HG02943 (cell line): ENCODE measurements at regions not wholly inside any gene's neighbourhood (a gene's known extent, or its start where the extent isn't known, plus 50 kb on each side); places are given as distances from the start of the nearest gene placed in this dataset.

ENCODE experiments used
- ATAC-seq: cut with Tn5 transposase; IDR thresholded peaks from one replicate; pipeline ENCODE4 v1.9.1; 2021; ENCODE audit warnings: mild to moderate bottlenecking, low read depth, moderate library complexity; ENCODE audit not compliant: unreplicated experiment

DNA sequence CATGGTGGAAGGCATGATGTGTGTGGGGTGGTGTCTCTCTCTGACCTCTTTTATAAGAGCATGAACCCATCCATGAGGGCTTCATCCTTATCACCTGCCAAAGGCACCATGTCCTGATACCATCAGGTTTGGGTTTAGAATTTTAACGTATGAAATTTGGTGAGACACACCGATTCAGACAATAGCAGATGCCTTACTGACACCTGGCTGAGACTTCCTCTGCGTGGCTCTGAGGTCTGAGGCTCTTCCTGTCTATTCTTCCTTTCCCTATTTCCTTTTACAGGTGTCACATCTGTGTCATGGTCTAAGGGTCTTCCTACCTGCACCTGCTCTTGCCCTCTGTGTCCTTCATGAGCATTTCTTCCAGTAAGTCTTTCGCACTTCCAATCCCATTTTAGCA is 320.7 kb upstream of the CLNK start:
- no peak for ATAC-seq

DNA sequence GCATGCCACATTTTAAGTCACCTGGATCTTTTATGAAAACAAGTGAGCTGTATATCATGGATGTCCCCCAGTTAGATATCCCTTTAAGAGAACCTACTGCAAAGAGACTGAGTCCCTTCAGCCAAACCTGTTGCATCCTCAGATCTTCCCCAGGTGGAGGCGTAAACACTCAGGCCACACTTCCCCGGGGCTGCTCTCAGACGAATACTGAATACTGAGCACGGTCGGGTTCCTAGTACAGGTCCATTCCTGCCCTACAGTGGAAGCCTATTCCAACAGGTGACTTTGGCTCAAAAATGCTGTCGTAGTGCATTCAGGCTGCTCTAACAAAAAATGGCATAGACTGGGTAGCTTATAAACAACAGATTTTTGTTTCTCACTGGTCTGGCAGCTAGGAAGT is 320.2 kb upstream of the CLNK start:
- ATAC-seq: no peak

DNA sequence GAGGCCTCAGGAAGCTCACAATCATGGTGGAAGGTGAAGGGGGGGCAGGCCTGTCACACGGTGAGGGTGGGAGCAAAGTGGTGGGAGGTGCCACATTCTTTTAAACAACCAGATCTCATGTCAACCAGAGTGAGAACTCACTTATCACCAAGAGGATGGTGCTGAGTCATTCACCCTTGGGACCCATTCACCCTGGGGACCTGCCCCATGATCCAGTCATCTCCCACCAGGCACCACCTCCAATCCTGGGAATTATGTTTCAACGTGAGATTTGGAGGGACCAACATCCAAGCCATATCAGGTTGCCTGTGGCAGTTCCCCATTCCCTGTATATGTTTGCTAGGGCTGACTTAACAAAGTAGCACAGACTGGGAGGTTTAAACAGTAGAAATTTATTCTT is 318.4 kb upstream of the CLNK start:
- no peak for ATAC-seq

DNA sequence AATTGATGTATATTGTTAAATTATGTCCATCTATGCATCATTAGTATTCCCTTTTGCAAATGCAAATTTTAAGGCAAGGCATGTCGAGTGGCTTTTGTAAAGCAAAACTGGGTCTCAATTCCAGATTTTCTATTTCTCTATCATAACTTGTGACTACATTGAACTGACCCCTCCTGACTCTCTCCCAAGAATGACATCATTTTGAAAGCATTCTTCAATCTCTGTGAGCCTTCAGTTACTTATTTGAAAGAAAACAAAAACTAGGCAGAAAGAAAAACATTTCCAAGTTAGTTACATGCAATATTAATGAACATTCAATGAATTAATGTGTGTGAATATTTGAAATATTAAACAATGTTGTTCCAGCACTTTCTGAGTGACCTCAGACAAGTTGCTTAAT is 314.3 kb upstream of the CLNK start:
- no peak for ATAC-seq

GRCh38 chr4:10984815-10985214 is 300.2 kb upstream of the CLNK start:
- ATAC-seq: no peak

- ATAC-seq: no peak
Observed at GRCh38 chr4:10983885-10984640, 299.5 kb upstream of the CLNK start.

DNA sequence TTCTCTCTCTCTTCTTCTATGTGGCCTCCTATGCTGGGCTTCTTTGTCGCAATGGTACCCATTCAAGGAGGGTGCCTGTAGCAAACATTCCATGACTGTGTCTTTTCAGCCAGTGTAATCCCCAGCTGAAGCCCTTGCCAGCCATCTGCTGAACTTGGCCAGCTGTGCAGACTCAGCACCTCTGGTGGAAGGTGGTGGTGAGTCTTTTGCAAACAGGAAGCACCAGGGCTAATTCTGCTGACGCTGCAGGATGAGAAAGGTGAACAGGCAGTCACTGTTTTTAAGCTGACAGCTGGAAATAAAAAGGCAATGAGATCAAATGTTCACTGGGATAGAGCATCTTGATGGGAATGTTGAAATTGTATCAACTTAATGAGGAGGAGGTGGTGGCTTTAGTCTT is 298.7 kb upstream of the CLNK start:
- no peak for ATAC-seq

- no peak for ATAC-seq
Observed at GRCh38 chr4:10982305-10982704, 297.7 kb upstream of the CLNK start.

GRCh38 chr4:10981576-10981975 is 297.0 kb upstream of the CLNK start:
- ATAC-seq: no peak

GRCh38 chr4:10981096-10981495 is 296.5 kb upstream of the CLNK start:
- no peak for ATAC-seq

GRCh38 chr4:10979032-10979431 is 294.5 kb upstream of the CLNK start:
- ATAC-seq: no peak

DNA sequence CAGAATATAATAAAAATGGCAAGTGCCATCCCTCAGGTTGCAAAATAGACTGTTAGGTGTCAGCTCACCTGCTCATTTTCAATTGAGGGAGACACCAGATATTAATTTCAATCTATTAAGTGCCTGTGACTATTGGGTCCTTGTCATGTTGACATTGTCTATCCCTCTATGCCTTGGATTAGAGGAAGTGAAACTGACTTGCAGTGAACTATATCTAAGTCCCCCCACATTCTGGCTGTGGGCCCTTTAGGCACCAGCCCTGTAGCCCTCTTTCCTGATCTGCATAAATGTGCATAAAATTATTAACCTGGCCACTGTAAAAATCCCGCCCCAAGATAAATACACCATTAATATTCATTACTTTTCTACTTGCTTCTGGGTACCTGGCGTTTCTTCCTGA is 293.0 kb upstream of the CLNK start:
- ATAC-seq: peak; percentile 86

GRCh38 chr4:10974371-10974770 is 289.8 kb upstream of the CLNK start:
- ATAC-seq: no peak

DNA sequence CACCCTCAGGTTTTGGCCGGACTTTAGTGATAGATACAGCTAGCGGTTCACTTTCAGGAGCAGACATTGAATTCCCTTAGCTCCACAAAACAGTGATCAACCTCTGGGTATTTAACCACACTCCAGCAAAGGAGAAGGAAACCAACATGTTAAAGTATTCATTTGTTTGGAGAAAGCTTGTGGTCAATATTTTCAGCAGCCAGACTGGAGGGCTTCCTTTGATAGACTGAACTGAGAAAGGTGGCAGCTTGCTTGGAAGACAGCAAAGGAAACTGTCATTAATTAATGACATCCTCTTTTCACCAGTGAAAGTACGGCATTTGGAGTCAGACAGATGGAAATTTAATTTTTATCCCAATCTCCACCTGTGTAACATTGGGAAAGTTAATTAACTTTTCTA is 289.1 kb upstream of the CLNK start:
- ATAC-seq: no peak

DNA sequence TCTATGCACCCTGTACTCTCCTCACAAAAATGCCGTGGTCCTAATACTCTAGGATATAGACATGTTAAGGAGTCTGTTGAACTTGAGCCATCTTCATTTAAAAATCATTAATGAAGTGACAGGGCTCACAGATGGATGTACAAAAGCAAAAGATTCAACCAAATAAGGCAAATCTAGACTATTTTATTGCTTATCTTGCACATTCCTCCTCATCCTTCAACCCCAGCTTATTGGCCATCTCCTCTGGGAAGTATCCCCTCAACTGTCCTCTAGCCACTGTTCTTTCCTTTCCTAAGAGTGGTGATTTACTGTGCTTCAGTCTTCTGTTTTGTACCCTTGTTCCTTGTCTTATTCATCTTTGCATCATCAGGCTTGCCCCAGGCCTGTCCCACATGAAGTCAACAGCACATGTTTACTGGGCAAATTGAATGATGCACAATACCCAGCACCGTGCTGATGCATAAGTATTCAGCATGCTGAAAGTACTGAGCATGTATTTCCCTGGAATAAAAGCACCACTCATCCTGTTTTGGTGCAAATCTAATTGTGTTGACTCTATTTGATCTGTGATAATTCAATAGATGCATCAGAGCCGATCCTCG is 287.3 kb upstream of the CLNK start:
- ATAC-seq: no peak

- no peak for ATAC-seq
Observed at GRCh38 chr4:10965196-10965595, 280.6 kb upstream of the CLNK start.

GRCh38 chr4:10963958-10964703 is 279.6 kb upstream of the CLNK start:
- ATAC-seq: no peak

DNA sequence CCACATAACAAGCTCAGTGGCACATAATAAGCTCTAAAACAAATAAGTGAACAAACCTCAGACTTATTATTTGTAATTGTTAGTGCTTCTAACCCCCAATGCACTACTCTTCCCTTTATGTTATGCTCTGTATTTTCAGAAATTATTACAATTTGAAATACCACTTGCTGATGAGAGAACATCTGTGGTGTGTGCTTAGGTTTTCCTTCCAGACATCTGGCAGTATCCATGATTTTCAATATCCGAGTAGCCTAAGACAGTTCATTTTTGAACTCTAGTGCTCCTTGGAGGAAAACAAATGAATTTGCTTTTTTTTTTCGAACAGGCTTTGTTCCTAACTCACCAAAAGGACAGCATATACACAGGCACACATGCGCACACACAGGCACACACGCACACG is 278.7 kb upstream of the CLNK start:
- no peak for ATAC-seq

DNA sequence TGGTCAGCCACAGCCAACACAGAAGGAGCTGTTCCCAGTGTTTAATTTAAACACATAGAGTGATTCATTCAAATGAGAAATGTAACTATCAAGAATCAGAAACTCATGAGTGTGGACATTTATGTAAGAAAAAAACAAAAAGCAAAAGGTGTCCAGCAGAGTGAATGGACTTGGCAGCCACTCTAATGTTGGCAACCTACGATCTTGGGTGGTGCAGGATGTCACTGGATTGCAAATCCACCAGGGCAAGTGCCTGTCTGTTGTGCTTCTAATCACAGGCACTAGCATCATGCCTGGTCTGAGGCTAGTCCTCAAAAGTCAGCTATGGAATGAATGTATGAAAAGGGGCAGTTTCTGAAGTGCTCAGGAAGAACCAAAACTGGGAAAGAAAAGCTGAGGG is 277.7 kb upstream of the CLNK start:
- no peak for ATAC-seq

GRCh38 chr4:10960389-10960788 is 275.8 kb upstream of the CLNK start:
- ATAC-seq: no peak

DNA sequence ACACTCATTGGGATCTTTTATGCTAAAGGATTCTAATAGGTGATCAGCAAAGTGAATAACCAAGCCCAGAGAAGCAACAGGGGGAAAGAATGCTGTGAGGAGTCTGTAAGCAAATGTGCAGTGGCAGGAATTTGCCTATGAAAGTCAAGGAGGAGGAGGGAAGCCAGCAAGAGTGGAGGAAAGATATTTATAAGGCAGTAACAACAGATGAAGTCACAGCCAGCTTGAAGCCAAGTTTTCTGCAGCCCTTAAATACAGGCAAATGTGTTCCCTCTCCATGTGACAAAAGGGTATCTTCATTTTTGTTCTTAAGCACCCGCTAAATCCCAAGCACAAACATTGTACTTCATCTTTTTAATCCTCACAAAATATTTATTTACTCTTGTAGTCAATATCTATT is 275.0 kb upstream of the CLNK start:
- ATAC-seq: no peak
